GM12864 (cell line): ENCODE measurements at regions not wholly inside any gene's neighbourhood (a gene's known extent, or its start where the extent isn't known, plus 50 kb on each side); places are given as distances from the start of the nearest gene placed in this dataset.

ENCODE experiments used
- DNase-seq: peaks from one replicate; pipeline ENCODE4 v3.0.0-alpha.2; 2011; ENCODE audit warnings: low read depth
- H3K4me3 ChIP-seq: 2 replicates; pipeline ENCODE4 v1.5.1; 2011; ENCODE audit warnings: mild to moderate bottlenecking, low read depth, low read length, control low read depth
- TF ChIP-seq, protein P1 (sequence below): IDR thresholded peaks from 2 replicates; pipeline ENCODE4 v1.5.1; 2011; ENCODE audit warnings: low read depth, mild to moderate bottlenecking, moderate library complexity, low read length, control low read depth, inconsistent platforms; ENCODE audit errors: missing control alignments

DNA sequence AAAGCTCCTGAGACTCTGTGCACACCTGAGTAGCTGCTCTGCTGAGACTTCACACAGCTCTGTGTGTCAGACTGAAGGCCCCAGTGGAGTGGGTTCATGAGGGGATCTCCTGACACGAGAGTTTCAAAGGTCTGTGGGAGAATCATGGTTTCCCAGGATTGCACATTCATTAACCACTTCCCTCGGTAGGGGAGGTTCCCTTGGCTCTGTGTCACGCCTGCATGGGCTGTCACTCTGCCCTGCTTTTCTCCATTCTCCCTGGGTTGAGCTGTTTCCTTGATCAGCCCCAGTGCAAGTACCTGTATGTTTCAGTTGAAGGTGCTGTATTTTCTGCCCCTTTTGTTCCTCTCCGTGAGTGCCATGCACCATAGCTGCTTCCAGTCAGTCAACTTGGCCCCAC, 236.9 kb downstream of the EPM2A start:
- no peak overlapping the region for H3K4me3 ChIP-seq
- no peak for DNase-seq
- TF ChIP-seq, protein P1, sequence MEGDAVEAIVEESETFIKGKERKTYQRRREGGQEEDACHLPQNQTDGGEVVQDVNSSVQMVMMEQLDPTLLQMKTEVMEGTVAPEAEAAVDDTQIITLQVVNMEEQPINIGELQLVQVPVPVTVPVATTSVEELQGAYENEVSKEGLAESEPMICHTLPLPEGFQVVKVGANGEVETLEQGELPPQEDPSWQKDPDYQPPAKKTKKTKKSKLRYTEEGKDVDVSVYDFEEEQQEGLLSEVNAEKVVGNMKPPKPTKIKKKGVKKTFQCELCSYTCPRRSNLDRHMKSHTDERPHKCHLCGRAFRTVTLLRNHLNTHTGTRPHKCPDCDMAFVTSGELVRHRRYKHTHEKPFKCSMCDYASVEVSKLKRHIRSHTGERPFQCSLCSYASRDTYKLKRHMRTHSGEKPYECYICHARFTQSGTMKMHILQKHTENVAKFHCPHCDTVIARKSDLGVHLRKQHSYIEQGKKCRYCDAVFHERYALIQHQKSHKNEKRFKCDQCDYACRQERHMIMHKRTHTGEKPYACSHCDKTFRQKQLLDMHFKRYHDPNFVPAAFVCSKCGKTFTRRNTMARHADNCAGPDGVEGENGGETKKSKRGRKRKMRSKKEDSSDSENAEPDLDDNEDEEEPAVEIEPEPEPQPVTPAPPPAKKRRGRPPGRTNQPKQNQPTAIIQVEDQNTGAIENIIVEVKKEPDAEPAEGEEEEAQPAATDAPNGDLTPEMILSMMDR, result no peak

DNA sequence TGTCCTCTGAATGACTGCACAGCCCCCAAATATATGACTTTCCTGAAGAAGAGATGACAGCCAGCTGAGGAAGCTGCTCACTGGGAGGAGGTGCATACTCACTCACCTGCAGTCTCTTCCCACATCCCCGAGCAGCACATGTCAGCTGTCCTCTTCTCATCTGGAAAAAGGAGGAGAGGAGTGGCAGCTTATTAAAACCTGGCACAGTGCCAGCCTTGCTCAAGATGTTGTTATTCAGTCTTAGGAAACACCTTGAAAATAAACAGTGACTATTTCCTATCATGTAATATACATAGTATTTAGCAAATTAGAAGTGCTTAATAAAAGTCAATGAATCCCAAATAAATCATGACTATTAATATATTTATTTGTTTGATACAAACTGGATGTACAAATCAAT, 232.9 kb downstream of the EPM2A start:
- H3K4me3 ChIP-seq, result no peak overlapping the region
- DNase-seq, result no peak
- TF ChIP-seq, protein P1, result no peak

DNA sequence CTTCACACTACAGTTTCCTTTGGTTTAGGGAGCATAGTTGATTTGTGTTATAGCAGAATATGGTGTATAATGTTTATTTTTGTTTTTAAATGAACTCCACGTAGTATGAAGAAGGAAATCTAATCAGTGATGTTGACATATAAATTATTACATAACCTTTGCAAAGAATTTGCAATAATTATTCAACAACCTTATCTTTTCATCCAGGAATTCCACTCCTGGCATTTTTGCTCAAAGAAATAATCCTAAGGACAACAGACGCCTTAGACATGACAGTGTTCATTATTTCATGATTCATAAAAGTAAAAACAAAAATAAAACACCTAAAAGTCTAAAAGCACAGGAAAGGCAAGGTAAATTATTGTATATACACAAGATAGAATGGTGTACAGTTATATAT, 229.2 kb downstream of the EPM2A start:
- TF ChIP-seq, protein P1, result no peak
- H3K4me3 ChIP-seq, result no peak overlapping the region
- no peak for DNase-seq

DNA sequence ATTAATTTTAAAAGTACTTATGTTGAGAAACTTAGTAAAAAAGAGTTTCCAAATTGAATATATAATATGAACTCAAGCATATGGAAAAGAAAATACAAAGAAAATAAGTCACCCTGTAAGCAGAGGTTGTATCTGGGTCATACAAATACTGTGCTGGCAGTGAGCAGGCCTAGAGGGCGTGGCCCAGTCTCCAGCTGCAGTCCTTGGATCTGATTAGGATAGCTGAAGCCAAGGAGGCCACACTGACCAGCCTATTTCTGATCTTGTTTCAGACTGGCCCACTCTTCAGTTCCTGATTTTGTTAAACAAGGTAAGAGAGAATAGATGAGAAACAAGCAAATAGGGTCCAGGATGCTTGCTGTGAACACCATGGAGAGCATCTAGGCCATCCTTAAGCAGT, 228.8 kb downstream of the EPM2A start:
- TF ChIP-seq, protein P1, result no peak
- H3K4me3 ChIP-seq, result no peak overlapping the region
- no peak for DNase-seq

DNA sequence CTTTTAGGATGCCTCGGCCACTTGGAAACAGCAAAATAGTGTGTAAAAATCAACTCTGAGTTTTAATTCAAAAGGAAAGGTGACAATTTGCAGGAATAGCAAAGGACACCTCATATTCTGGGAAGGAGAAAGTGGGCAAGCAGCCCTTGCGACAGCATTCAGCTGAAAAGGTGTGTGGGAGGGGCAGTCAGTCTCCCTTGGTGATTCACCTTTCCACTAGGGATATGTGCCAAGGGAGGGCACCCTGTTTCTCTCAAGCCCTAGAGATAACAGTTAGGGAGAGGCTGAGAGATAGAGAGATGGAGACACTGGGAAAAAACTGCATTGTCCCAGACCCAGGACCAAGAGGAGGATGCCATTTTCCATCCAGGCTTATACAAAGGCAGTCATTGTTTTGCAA, 228.1 kb downstream of the EPM2A start:
- DNase-seq, result no peak
- no peak overlapping the region for H3K4me3 ChIP-seq
- TF ChIP-seq, protein P1, result no peak

DNA sequence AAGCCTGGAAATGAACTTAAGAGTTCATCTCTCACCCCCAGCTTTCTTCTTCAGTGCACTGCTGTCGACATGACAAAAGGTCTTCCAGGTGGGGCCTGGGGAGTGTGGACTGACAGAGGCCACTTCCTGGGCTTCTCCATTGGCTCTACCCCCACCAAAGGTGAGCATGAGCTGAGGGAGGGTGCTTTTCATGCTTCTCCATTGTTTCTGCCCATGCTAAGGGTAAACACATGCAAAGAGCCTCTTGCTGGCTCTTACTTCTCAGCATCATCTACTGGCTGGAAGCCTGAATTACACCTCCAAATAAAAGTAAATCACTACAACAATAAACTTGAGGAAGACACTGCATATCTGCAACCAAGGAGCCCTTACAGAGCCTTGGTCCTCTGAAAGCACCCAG, 227.2 kb downstream of the EPM2A start:
- DNase-seq, result no peak
- H3K4me3 ChIP-seq, result no peak overlapping the region
- TF ChIP-seq, protein P1, result peak; percentile 52

DNA sequence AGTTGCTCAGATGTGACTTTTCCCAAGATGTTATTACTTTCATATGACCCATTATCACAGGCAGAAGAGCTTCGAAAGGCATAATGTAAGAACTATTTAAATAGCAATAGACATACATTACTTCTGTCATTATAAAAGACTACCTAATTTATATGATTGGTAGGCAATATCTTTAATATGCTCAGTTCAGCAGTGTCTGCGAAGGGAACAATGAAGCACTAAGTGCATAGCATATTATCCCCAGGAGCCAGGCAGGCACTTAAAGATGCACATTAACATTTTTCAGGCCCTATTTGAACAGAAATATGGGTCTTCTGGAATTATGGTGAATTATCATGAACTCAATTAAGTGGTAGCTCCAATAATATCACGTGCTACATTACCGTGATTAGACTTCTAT, 217.8 kb downstream of the EPM2A start:
- TF ChIP-seq, protein P1, result no peak
- no peak overlapping the region for H3K4me3 ChIP-seq
- no peak for DNase-seq
